ENCODE measurements at regions not wholly inside any gene's neighbourhood (a gene's known extent, or its start where the extent isn't known, plus 50 kb on each side); places are given as distances from the start of the nearest gene placed in this dataset.

DNA sequence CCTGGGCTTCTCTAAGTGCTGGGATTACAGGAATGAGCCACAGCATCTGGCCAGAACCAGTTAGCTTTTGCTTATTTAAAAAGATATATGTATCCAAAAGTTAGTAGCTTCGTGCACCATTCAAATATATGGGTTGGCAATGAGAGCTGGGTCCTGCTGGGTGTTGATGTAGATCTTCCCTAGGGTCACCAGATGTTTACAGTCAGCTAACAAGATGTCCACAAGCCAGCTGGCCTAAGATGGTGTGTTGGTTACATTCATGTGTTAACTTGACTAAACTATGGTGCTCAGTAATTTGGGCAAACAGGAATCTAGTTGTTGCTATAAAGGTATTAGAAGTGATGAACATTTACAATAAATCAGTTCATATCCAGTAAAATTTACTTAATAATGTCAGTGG, 948.6 kb upstream of the EDIL3 start:
- Histone ChIP-seq H3K27ac (no peak overlapping the region), H3K4me1 (no peaks in the 10 kb centered on the region), H3K4me3 (no peak overlapping the region), H3K9me3 (no peaks in the 10 kb centered on the region), H3K36me3 (no peaks in the 10 kb centered on the region), H3K27me3 (no peaks in the 10 kb centered on the region)
- no peak for FAIRE-seq
- no peak for DNase-seq
- ATAC-seq: no peak
- intact Hi-C loops (cut with DNase I): no loop called here
- 78 to 82% methylated on average over 1 of the region's 1 CpG for WGBS, 2 donors
- TF ChIP-seq CTCF (IDR thresholded peaks at IDR 0.05): no peak

DNA sequence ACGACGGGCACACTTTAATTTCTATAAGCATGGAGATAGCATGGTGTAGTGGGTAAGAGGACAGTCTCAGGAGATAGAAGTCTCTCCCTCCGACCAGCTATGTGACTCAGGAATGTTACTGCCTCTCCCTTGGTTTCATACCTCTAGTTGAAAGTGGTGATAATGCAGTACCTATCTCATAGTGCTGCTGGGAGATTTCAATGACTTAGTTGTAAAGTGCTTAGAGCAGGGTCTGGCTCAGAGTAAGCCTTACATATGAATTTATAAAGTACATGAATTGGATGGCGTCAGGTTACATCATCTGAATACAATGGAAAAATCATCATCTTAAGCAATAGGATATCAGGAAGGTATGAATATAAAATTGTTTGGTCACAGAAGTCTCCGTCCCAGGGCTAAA, 952.8 kb upstream of the EDIL3 start:
- Histone ChIP-seq H3K9me3 (no peaks in the 10 kb centered on the region), H3K36me3 (no peaks in the 10 kb centered on the region), H3K27me3 (no peaks in the 10 kb centered on the region), H3K27ac (no peak overlapping the region), H3K4me3 (no peak overlapping the region), H3K4me1 (no peaks in the 10 kb centered on the region)
- FAIRE-seq (no peak), DNase-seq (no peak), ATAC-seq (no peak)
- WGBS, 2 donors: 45 to 60% methylated on average over 5 of the region's 5 CpGs
- no peak for TF ChIP-seq CTCF (IDR thresholded peaks at IDR 0.05)
- intact Hi-C loops (cut with DNase I): no loop called here

- ATAC-seq: no peak
- H3K36me3 ChIP-seq: no peaks in the 10 kb centered on the region
- H3K9me3 ChIP-seq: no peaks in the 10 kb centered on the region
- no peak overlapping the region for H3K27ac ChIP-seq
- DNase-seq: no peak
- intact Hi-C loops (cut with DNase I): no loop called here
- TF ChIP-seq CTCF (IDR thresholded peaks at IDR 0.05): no peak
- no peak overlapping the region for H3K4me3 ChIP-seq
- no peaks in the 10 kb centered on the region for H3K27me3 ChIP-seq
- no peak for FAIRE-seq
- H3K4me1 ChIP-seq: no peaks in the 10 kb centered on the region
Measured at GRCh38 chr5:85340790-85341189, 956.1 kb upstream of the EDIL3 start.

GRCh38 chr5:85345818-85346217, 961.1 kb upstream of the EDIL3 start:
- no peaks in the 10 kb centered on the region for H3K27me3 ChIP-seq
- H3K4me1 ChIP-seq: no peaks in the 10 kb centered on the region
- no peak overlapping the region for H3K27ac ChIP-seq
- no peak for DNase-seq
- no peaks in the 10 kb centered on the region for H3K9me3 ChIP-seq
- no peak for ATAC-seq
- no peaks in the 10 kb centered on the region for H3K36me3 ChIP-seq
- H3K4me3 ChIP-seq: no peak overlapping the region
- FAIRE-seq: no peak
- no peak for TF ChIP-seq CTCF (IDR thresholded peaks at IDR 0.05)
- intact Hi-C loops (cut with DNase I): no loop called here
- 66 to 82% methylated on average over 2 of the region's 2 CpGs for WGBS, 2 donors

DNA sequence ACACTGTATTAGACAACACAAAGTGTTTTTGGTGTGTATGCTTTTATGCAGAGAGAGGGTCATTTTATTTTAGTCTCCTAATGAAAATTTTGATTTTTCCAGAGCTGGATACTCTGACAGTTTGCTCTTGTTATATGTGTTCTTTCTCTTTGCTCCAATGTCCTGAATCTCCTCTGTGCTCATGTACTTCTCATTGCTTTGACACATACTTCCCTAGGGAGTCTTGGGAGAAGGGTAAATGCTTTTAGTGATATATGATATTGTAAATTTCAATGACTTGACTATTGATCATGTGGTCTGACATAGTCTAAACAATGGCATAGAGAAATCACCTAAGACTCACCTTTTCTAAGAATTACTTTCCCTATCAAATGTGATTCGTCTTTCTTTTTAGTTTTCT, 972.6 kb upstream of the EDIL3 start:
- no peak for TF ChIP-seq CTCF (IDR thresholded peaks at IDR 0.05)
- Histone ChIP-seq H3K9me3 (no peaks in the 10 kb centered on the region), H3K4me3 (no peak overlapping the region), H3K27ac (no peak overlapping the region), H3K36me3 (no peaks in the 10 kb centered on the region), H3K4me1 (no peaks in the 10 kb centered on the region), H3K27me3 (no peaks in the 10 kb centered on the region)
- FAIRE-seq: no peak
- ATAC-seq: no peak
- intact Hi-C loops (cut with DNase I): no loop called here
- DNase-seq: no peak
- 65 to 86% methylated on average over 1 of the region's 1 CpG for whole genome bisulfite sequencing, 2 donors

Measured in pancreas (tissue), 10 donors.